Esophagus mucosa (tissue), 1 donor: ENCODE measurements at regions not wholly inside any gene's neighbourhood (a gene's known extent, or its start where the extent isn't known, plus 50 kb on each side); places are given as distances from the start of the nearest gene placed in this dataset.
A peak's percentile ranks its signal among the peaks of the same experiment; 100 is the strongest.
"Not testable (repeated sequence)": the region's sequence is repeated elsewhere in the genome, so short reads cannot be mapped to it uniquely, and the experiment has no call there.

Experiments
- ATAC-seq: fragments of 200-7000 bp; cut with Tn5 transposase; one replicate; pipeline ENCODE4 v1.9.1; 2020
- donor health status: DM: yes; HTN: yes; CAD: no.

DNA sequence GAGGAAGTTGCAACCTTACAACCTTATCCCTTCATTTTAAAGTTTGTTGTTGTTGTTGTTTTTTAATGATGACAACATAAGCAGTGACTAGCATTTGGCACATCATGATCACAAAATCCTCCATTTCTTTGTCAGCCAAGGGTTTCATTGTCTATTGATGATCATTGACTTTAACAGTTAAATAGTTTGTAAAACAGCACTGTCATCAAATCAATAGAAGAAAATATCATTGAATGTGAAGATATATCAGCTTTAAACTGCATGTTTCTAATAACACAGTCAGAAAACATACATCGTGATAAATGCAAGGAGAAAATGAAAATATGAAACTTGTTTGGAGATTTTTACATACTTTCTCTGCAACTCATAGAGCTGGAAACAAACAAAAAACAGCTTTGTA, 922.3 kb upstream of the LRFN5 start:
- no peak for ATAC-seq

DNA sequence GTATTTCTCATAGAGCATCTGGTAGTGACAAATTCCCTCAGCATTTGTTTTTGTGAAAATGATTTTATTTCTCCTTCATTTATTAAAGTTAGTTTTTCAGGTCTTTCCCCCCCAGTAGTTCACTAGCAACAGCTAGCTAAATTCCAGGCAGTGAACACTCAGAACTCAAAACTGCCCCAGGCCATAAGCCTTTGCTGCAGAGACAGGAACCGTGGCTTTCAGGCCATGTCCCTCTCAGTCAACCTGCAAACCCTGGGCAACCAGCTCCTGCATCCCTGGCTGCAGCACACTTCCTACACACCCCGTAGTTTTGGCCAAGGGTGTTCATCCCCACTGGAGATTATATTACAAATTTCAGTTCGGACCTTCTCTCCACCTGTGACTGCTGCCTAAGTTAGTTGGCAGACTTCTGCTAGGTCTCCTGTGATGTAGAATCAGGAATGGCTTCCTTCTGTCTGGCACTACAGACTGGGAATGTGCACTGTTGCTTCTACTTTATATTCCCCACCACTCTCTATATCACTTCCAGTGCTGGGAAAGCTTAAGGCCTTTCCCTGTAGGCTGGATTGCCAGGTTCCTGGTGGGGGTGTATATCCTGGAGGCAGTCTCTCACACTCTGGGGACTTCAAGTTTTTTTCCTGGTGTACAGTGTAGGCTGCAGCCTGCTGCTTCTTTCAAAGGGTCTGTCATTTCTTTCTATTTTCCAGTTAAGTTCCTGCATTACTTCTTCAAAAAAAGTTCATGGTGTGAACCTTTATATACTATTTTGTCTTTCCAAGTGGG, 924.4 kb upstream of the LRFN5 start:
- no peak for ATAC-seq

DNA sequence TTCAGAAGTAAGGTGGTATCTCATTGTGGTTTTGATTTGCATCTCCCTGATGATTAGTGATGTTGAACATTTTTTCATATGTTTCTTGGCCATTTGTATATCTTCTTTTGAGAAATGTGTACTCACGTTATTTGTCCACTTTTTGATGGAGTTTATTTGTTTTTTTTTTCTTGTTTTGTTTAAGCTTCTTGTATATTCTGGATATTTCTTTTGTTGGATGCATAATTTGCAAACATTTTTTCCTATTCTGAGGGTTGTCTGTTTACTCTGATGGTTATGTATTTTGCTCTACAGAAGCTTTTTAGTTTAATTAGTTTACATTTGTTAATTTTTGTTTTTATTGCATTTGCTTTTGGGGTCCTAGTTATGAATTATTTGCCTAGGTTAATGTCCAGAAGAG, 927.4 kb upstream of the LRFN5 start:
- no peak for ATAC-seq

DNA sequence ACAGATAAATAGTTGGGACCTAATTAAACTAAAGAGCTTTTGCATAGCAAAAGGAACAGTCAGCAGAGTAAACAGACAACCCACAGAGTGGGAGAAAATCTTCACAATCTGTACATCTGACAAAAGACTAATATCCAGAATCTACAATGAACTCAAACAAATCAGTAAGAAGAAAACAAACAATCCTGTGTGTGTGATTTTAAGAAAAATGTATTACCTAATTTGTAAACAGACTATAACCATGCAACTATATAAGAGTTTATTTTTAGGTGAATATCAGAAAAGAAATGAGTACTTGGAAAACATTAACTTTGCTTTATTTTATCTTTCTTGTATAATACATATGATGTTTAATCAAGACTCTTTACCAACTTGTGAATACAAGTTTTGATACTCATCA, 929.5 kb upstream of the LRFN5 start:
- ATAC-seq, result not testable (repeated sequence)

DNA sequence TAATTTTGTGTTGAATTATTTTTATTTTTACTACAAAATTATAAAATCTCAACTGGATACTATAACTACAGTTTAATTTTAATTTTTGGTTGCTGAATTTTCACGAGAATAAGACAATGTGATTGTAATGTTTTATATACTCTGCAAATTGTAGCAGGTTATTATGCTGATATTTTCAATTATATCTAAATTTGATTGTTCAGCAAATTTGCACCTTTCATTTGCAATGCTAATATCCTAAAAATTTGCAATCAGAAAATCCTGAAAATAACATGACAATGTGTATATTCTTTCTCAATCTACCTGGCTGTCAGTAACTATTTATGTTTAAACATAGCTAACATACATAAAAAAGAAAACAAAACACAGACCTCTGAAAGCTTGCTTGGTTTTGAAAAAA, 932.2 kb upstream of the LRFN5 start:
- no peak for ATAC-seq

DNA sequence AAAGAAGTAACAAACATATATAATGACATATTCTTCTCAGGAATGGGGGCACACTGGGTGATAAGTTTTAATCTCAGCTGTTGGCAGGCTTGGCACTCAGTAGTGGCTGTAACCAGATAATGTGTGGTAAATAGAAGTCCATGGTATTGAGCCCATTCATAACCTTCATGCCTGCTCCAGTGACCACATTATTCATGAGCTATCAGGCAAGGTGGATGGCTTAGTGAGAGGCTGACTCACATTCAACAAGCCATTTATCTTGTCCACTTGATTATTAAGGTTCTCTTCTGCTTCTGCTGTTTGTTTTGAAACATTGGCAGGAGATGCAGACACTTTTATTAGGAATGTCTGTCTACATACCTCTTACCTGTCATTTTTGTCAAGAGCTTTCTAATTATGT, 950.4 kb upstream of the LRFN5 start:
- no peak for ATAC-seq

DNA sequence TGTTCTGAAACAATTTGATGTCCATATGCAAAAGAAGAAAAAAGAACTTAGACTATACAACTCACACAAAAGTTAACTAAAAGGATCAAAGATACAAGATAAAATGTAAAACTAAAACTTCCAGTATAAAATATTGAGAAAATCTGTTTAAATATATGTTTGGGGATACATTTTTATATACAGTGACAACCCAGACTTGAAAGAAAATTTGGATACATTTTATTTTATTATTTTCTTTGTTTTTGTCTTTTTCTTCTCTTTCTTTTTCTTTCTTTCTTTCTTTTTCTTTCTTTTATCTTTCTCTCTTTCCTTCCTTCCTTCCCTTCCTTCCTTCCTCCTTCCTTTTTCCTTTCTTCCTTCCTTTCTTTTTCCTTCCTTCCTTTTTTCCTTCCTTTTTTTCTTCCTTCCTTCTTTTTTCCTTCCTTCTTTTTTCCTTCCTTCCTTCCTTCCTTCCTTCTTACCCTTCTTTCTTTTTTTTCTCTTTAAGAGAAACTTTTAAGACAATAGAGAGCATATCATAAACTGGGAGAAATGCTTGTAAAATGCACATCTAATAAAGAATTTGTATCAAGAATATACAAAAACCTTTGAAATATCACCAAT, 954.5 kb upstream of the LRFN5 start:
- ATAC-seq, result no peak

DNA sequence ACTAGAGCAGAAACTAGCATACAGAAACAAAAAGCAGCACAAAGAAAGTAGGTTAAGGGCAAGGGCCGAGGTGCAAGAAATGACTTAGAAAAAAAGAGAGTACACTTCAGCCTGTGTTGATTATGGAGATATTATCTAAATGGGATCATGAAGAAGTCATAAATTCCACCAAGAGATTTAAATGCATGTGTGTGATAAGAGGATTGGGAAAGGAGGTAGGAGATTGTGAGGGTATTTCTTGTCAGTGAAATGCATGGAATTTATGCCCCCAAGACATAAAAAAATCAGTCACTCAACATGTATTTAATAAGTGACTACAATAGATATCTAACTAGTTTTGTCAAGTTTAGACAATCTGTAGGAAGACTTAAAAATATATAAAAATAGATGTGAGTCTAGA, 976.2 kb upstream of the LRFN5 start:
- ATAC-seq, result no peak

DNA sequence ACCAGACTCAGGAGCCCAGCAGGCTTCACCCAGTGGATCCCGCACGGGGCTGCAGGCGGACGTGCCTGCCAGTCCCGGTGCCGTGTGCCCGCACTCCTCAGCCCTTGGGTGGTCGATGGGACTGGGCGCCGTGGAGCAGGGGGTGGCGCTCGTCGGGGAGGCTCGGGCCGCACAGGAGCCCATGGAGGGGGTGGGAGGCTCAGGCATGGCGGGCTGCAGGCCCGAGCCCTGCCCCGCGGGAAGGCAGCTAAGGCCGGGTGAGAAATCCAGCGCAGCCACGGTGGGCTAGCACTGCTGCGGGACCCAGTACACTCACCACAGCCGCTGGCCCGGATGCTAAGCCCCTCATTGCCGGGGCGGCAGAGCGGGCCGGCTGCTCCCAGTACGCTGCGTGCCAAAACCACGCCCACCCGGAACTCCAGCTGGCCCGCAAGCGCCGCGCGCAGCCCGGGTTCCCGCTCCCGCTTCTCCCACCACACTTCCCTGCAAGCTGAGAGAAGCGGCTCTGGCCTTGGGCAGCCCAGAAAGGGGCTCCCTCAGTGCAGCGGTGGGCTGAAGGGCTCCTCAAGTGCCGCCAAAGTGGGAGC, 977.0 kb upstream of the LRFN5 start:
- not testable (repeated sequence) for ATAC-seq

DNA sequence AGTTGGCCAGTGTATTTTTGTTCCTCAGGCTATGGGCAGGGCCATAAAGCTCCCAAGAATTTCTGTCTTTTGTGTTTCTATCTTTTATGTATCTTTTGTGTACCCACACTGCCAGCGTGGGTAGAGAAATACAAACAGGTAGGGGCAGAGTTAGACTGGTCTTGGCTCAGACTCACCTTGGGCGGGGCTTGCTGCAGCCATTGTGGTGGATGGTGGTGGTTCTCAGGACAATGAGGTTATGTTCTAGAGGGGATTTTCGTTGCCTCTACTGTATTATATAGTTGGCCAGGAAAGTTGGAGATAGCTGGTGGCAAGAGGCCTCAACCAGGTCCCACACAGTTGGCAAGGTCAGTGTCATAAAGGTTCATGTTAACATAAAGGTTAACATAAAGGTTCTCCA, 977.5 kb upstream of the LRFN5 start:
- no peak for ATAC-seq

DNA sequence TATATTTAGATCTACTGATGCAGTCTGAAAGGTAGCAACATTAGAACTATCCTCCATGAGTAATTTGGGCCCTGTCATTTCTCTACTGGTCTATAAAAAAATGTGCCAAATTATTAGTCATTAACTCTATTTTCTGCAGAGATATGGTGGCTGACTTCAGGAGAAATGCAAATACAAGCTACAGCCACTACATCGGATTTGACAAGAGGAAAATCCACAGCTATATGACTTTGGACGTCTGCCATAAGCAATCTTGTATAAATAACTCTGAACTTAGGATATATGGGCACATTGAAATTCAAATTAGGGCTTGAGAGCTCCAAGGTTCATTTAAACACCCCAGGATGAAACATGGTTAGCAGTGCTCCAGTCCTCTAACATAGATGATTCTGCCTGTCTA, 983.0 kb upstream of the LRFN5 start:
- ATAC-seq, result no peak

DNA sequence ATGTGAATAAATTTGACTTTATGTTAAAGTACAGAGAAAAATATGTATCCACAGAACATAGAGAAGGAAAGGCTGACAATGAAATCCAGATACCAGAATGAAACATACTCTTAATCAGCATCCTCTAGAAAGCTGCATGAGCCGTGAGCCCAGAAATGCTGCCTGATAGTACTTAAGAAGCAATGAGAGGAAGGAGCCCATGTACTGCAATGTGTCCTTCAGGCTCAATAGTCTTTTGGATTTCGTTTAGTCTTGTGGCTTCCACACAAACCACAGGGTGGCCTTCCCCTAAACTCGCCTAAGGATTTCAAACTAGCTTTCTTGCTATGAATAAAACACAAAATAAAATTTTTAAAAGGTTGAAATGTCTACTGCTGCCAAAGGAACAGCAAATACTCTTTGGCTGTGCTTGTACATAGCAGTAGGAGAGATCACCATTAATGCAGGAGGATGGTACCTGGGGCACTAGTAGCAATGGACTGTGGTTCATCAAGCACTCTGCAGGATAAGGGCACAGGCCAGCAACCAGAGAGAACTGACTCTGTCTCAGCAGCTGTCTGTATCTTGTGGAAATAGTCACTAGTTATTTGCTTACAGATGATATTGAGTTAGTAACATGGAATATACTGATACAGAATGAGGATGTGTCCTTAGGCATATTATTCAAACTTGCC, 988.3 kb upstream of the LRFN5 start:
- no peak for ATAC-seq

DNA sequence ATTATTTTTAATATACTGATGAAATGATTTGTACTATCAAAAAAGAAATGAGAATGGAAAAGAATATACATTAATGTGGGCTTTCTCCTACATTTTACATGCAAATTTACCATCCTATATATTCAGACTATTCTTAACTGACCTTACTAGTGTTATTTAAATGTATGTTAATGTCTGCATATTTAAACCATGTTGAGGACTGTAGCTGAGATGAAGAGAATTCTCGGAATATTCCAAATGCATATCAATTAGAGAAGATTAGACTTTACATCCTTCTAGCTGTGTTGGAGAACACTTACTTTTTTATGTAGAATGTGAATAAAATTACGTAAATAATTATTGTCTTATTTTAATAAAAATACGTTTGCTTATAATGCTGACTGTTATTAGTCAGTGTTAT, 990.1 kb upstream of the LRFN5 start:
- ATAC-seq, result no peak

DNA sequence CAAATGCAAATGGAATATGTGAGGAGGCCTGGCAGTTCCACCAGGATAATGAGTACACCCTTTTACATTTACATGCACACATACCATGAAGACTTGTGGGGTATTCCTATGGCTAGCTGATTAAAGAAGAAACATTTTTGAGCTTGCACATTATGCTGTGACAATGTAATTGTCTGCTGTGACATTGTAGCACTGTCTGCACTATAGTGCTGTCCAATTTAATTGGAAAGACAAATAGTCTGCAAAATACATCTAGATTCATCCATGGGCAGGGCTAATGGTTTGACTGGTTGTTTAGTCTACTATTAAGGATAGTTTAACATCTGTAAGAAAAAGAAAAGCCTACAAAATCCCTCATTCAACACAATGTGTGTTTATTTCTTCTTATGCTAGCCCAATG, 1005.6 kb upstream of the LRFN5 start:
- ATAC-seq, result no peak

DNA sequence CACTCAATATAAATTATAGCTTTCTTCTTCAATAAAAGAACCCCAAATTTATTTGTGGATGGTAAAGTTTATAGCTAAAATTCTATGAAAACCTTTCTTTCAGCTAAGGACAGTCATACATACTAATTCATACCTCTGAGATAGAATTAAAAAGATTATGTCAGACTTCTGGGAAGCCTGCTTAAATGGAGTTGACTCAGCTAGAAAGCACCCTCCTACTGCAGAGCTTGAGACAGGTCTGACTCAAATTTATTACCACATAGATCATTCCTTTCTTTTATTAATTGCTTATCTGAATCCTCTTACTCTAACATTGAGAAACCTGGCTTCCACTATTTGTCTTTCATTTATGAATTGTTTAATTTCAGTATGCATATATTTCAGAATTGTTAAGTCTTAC, 1007.0 kb upstream of the LRFN5 start:
- peak; percentile 44 for ATAC-seq

DNA sequence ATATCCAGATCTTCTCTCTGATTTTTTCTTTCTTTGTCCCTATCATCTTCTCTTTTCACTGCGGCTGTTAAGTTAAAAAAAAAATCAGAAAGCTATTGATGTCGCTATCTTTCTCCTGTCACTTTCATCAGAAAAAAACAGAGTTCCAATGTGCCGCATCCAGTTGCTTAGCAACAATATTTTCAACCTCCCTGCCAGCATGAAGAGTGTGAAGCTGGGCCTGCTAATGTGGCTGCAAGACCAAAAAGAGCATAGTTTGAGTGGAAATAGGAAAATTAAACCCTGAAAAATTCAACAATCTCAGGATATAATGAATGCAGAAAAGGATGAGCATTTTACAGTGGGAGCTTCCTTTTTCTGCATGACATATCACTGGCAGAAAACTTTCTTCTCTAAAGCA, 1025.4 kb upstream of the LRFN5 start:
- no peak for ATAC-seq

DNA sequence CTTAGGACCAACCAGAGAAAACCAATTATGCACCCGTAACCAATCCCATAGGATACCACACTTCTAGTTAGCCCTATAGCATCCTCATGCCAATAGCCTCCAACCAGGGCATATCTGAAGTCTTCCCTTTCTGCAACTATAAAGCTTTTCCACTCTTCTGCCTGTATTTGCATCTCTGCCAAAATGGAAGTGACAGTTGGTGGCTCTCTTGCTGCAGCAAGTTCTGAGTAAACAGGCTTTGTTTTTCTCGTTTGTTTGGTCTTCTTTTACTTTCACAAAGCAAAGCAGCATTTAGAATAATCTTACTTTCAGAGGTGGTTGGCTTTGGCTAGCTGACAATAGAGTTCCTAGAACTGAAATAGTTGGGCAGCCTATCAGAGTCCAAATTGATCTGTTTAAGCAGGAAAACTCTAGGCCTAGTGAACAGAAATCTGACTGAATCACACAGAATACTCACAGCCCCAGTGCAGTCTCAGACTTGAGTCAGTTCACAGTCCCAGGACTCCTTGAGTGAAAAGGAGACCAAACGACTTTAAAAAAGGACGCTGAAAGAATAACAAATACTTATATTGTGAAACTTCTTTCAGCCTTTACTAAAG, 1029.7 kb upstream of the LRFN5 start:
- ATAC-seq, result no peak

DNA sequence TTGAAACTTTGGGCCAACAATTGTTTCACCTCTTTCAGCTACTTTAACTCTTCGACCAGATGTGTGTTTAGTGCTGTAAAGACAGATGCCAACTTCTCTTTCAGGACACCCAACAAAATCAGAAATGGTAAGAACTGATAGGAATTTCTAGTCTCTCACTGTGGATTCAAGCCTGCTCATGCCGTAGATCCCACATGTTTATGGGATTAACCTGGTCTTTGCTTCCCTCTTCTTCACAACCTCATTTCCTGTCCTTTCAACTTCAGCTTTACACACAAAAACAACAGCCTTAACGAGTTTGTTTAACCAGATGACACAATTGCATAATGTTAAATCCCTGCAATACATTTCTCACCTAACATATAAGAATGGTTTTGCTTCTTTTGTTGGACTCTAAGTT, 1031.9 kb upstream of the LRFN5 start:
- ATAC-seq, result no peak

DNA sequence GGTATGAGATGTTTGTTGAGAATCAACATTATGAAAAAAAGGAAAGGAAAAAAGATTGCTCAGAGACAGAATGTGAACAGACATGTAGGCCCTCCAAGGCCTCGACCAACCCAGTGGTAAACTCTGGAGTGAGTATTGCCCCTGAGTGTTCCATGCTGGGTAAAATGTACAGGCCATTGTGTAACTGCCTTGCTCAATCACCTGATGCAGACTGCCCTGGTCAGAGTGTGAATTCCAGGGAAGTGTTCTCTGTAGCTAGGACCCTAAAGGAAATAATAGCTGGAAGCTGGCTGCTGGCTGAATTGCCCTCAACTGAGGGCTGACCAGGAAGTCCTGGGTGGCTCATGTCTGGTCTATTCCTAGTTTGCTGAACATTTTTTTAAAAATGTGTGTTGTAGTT, 1081.4 kb upstream of the LRFN5 start:
- ATAC-seq, result no peak

DNA sequence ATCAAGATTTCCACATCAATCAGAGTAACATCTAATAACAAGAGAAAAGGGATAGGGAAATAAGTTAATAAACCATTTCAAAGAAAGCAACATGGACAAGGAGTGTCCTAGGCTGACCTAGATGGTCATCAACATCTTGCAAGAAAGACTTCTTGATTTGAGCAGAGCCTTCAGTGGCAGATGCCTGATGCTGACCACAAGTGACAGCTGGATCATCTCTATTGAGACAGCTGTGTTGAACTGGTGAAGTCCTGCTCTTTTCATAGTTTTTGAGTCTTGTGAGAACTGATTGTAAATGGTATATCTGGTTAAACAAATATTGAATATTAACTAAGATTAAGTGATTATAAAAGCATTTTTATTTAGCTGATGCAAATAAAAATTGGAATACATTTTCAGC, 1083.6 kb upstream of the LRFN5 start:
- ATAC-seq, result no peak

DNA sequence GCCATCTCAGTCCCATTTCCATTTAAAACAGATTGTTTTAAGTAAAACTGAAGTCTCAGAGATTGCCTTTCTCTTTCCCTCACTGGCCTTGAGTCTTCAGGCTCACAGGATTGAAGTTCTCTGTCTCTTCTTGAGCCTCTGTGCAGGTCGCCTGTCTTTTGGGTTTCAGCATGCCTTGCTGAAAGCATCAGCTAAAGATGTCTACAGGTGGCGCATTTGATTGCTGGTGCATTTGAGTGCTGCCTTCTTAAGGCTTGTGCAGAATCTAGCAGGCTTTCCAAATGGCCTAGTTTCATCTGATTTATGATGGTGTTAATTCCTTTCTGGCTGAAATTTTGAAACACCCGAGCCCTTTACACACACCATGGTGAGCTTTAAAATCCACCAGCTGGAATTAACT, 1062.2 kb upstream of the FBXO33 start:
- ATAC-seq, result no peak

DNA sequence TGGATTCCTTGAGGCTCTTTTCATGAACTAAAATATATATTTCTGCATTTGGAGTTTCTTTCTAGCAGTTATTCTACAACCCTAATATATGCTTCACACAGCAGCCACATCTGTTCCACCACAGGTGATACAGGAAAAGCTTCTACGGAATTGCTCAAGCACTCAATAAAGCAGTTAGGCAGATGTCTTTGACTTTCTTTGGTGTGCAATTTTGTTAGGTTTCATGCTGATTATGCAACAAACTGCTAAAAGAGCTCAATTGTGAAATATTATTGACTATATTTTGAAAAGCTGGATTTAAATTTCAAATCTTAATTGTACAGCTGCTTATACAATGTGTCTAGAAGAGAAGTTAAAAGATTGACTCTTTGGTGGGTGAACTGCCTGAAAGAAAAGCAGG, 1055.6 kb upstream of the FBXO33 start:
- ATAC-seq, result no peak

DNA sequence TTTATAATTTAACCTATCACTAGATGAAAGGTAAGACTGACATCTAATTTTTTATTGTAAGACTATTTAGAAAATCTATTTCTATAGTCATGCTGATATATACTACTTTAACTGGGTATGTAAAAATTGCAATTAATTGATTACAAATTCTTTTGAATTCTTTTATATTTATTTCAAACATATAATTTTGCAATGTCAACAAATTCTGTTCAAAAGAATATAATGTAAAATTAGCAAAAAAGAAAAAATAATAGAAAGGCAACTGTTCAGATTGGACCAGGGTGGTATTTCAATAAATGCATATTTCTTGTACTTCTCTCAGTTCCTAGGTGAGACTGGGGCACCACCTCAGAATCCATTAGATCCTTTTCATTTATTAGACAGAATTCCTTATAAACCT, 1053.5 kb upstream of the FBXO33 start:
- no peak for ATAC-seq
